ENCODE measurements at regions not wholly inside any gene's neighbourhood (a gene's known extent, or its start where the extent isn't known, plus 50 kb on each side); places are given as distances from the start of the nearest gene placed in this dataset.

GRCh38 chr15:62931650-62932049 is 110.9 kb upstream of the TPM1 start:
- Histone ChIP-seq H3K27ac (no peak overlapping the region), H3K36me3 (replicated peaks; ENCODE audit: insufficient read depth, low read depth) (no peaks in the 10 kb centered on the region), H4K20me1 (ENCODE audit: insufficient read depth, poor library complexity, severe bottlenecking) (no peaks in the 10 kb centered on the region), H3K4me3 (no peak overlapping the region), H3K79me2 (no peaks in the 10 kb centered on the region), H3K27me3 (no peaks in the 10 kb centered on the region), H2AFZ (no peak overlapping the region), H3K4me2 (no peak overlapping the region), H3K9me3 (ENCODE audit: low read depth) (no peaks in the 10 kb centered on the region), H3K4me1 (ENCODE audit: insufficient read depth) (no peaks in the 10 kb centered on the region), H3K9me2 (replicated peaks; ENCODE audit: insufficient read depth) (no peaks in the 10 kb centered on the region)
- 100% methylated on average over 1 of the region's 1 CpG for WGBS (ENCODE audit: low lambda C conversion rate, missing lambda C conversion rate)
- TF ChIP-seq EZH2 (IDR thresholded peaks at IDR 0.05; ENCODE audit: borderline replicate concordance) (no peak), EZH2phosphoT487 (IDR thresholded peaks at IDR 0.05; ENCODE audit: low read depth, severe bottlenecking, unreplicated experiment) (no peak), CTCF (IDR thresholded peaks at IDR 0.05; ENCODE audit: poor library complexity) (no peak)
- DNase-seq (ENCODE audit: low spot score) = no peak

- no peak overlapping the region for H3K4me2 ChIP-seq
- WGBS (ENCODE audit: low lambda C conversion rate, missing lambda C conversion rate) = 0% methylated on average over 1 of the region's 1 CpG
Measured at GRCh38 chr15:62932436-62932835, 110.1 kb upstream of the TPM1 start.

GRCh38 chr15:62933386-62933785 is 109.2 kb upstream of the TPM1 start:
- Histone ChIP-seq H3K79me2 (no peaks in the 10 kb centered on the region), H4K20me1 (ENCODE audit: insufficient read depth, poor library complexity, severe bottlenecking) (no peaks in the 10 kb centered on the region), H3K9me3 (ENCODE audit: low read depth) (no peaks in the 10 kb centered on the region), H3K36me3 (replicated peaks; ENCODE audit: insufficient read depth, low read depth) (no peaks in the 10 kb centered on the region), H3K4me1 (ENCODE audit: insufficient read depth) (no peaks in the 10 kb centered on the region), H3K27me3 (no peaks in the 10 kb centered on the region), H3K9me2 (replicated peaks; ENCODE audit: insufficient read depth) (no peaks in the 10 kb centered on the region), H3K27ac (no peak overlapping the region), H2AFZ (no peak overlapping the region), H3K4me3 (no peak overlapping the region), H3K4me2 (no peak overlapping the region)
- TF ChIP-seq EZH2phosphoT487 (IDR thresholded peaks at IDR 0.05; ENCODE audit: low read depth, severe bottlenecking, unreplicated experiment) = no peak
- TF ChIP-seq CTCF (IDR thresholded peaks at IDR 0.05; ENCODE audit: poor library complexity) = no peak
- no peak for TF ChIP-seq EZH2 (IDR thresholded peaks at IDR 0.05; ENCODE audit: borderline replicate concordance)
- no peak for DNase-seq (ENCODE audit: low spot score)
- 65% methylated on average over 2 of the region's 2 CpGs for WGBS (ENCODE audit: low lambda C conversion rate, missing lambda C conversion rate)

More at GRCh38 chr15:62932436-62932835, 110.1 kb upstream of the TPM1 start:
- DNase-seq (ENCODE audit: low spot score) = no peak
- H4K20me1 ChIP-seq (ENCODE audit: insufficient read depth, poor library complexity, severe bottlenecking) = no peaks in the 10 kb centered on the region
- TF ChIP-seq EZH2 (IDR thresholded peaks at IDR 0.05; ENCODE audit: borderline replicate concordance) (no peak), CTCF (IDR thresholded peaks at IDR 0.05; ENCODE audit: poor library complexity) (no peak), EZH2phosphoT487 (IDR thresholded peaks at IDR 0.05; ENCODE audit: low read depth, severe bottlenecking, unreplicated experiment) (no peak)
- no peaks in the 10 kb centered on the region for H3K36me3 ChIP-seq (replicated peaks; ENCODE audit: insufficient read depth, low read depth)
- H3K4me3 ChIP-seq = no peak overlapping the region
- no peak overlapping the region for H3K27ac ChIP-seq
- H3K9me3 ChIP-seq (ENCODE audit: low read depth) = no peaks in the 10 kb centered on the region
- H3K4me1 ChIP-seq (ENCODE audit: insufficient read depth) = no peaks in the 10 kb centered on the region
- H3K9me2 ChIP-seq (replicated peaks; ENCODE audit: insufficient read depth) = no peaks in the 10 kb centered on the region
- no peaks in the 10 kb centered on the region for H3K27me3 ChIP-seq
- H3K79me2 ChIP-seq = no peaks in the 10 kb centered on the region
- no peak overlapping the region for H2AFZ ChIP-seq
